PFSK-1 (cell line): ENCODE measurements at regions not wholly inside any gene's neighbourhood (a gene's known extent, or its start where the extent isn't known, plus 50 kb on each side); places are given as distances from the start of the nearest gene placed in this dataset.

ENCODE experiments used
- FOXP2 ChIP-seq: optimal IDR thresholded peaks from 2 replicates; pipeline ENCODE3; 2011; ENCODE audit warnings: borderline replicate concordance, control low read depth, inconsistent platforms; ENCODE audit not compliant: insufficient read depth; ENCODE audit errors: extremely low read length, extremely low read depth
- POLR2AphosphoS5 ChIP-seq: IDR thresholded peaks from 2 replicates; pipeline ENCODE4 v1.6.1; 2012; ENCODE audit warnings: low read depth, mild to moderate bottlenecking, control low read depth, low read length, moderate library complexity
- SIN3A ChIP-seq: IDR thresholded peaks from 2 replicates; pipeline ENCODE4 v1.6.1; 2012; ENCODE audit warnings: mild to moderate bottlenecking, low read length, moderate library complexity, borderline replicate concordance; ENCODE audit not compliant: insufficient read depth
- TAF1 ChIP-seq: IDR thresholded peaks from 2 replicates; pipeline ENCODE4 v1.6.1; 2012; ENCODE audit warnings: low read length, control low read depth, borderline replicate concordance; ENCODE audit not compliant: insufficient read depth
- TF ChIP-seq, protein P1 (sequence below), 2 experiments: IDR thresholded peaks; 2 replicates each; pipeline versions ENCODE4 v1.6.1 to v1.8.0; 2011 to 2012; ENCODE audit warnings: low read depth in 2 of 2, low read length in 2 of 2, control low read depth in 1 of 2, inconsistent platforms in 1 of 2, mild to moderate bottlenecking in 1 of 2, moderate library complexity in 1 of 2; ENCODE audit not compliant: insufficient read depth in 1 of 2

DNA sequence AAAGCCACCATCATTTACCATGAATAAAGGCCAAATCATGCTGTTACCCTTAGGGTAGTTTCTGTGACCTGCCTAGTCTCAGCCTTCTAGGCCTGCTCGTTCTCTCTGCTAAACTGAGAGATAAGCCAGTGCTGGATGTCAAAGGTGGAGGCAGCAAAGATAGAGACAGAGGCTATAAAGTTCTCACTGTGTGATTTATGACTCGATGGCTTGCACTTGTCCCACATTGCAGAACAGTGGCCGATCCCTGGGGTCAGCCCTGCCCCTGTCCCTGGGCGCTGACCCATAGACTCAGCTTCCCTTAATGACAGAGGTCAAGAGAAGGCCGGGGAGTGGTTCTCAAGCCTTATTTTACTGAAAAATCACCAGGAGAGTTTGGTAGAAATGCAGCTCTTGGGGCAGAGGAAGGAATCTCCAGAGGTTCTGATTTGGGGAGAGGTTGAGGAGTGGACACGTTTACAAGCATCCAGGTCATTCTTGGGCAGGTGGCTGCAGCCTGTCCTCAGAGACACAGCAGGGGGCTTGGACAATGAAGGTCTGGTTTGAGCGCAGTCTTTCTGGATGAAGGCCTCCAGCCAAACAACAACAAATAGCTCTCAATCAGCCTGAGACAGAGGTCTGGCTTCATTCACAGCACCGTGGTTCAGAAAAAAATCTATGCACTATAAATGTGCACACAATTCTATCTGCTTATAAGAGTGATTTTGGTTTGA lies 143.5 kb downstream of the ACKR3 start:
- TF ChIP-seq POLR2AphosphoS5 (no peak), SIN3A (no peak), TAF1 (no peak), FOXP2 (no peak)
- TF ChIP-seq, protein P1, sequence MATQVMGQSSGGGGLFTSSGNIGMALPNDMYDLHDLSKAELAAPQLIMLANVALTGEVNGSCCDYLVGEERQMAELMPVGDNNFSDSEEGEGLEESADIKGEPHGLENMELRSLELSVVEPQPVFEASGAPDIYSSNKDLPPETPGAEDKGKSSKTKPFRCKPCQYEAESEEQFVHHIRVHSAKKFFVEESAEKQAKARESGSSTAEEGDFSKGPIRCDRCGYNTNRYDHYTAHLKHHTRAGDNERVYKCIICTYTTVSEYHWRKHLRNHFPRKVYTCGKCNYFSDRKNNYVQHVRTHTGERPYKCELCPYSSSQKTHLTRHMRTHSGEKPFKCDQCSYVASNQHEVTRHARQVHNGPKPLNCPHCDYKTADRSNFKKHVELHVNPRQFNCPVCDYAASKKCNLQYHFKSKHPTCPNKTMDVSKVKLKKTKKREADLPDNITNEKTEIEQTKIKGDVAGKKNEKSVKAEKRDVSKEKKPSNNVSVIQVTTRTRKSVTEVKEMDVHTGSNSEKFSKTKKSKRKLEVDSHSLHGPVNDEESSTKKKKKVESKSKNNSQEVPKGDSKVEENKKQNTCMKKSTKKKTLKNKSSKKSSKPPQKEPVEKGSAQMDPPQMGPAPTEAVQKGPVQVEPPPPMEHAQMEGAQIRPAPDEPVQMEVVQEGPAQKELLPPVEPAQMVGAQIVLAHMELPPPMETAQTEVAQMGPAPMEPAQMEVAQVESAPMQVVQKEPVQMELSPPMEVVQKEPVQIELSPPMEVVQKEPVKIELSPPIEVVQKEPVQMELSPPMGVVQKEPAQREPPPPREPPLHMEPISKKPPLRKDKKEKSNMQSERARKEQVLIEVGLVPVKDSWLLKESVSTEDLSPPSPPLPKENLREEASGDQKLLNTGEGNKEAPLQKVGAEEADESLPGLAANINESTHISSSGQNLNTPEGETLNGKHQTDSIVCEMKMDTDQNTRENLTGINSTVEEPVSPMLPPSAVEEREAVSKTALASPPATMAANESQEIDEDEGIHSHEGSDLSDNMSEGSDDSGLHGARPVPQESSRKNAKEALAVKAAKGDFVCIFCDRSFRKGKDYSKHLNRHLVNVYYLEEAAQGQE (IDR thresholded peaks at IDR 0.05; ENCODE audit: insufficient read depth in 1 of 2, low read depth in 2 of 2, low read length in 2 of 2), result no peak

DNA sequence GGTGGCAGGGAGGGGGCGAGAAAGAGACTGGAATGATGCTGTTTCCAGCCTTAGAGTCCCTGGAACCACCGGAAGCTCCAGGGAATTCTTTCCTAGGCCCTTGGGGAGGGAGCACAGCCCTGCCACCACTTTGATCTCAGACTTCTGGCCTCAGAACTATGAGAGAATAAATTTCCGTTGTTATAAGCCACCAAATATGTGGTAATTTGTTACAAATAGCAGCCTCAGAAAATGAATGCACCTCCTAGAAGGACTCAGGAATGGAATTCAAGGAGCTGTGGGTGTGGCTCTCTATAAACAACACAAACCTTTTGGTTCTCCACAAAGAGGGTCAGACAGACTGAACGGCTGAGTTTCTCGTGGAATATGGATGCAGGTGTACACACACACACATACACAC lies 144.5 kb downstream of the ACKR3 start:
- TF ChIP-seq POLR2AphosphoS5, result no peak
- TF ChIP-seq, protein P1 (IDR thresholded peaks at IDR 0.05; ENCODE audit: insufficient read depth in 1 of 2, low read depth in 2 of 2, low read length in 2 of 2), result no peak

GRCh38 chr2:236715077-236715476 lies 145.5 kb downstream of the ACKR3 start:
- TF ChIP-seq SIN3A, result no peak
- no peak for TF ChIP-seq TAF1
- TF ChIP-seq, protein P1 (IDR thresholded peaks at IDR 0.05; ENCODE audit: insufficient read depth in 1 of 2, low read depth in 2 of 2, low read length in 2 of 2), result no peak
- no peak for TF ChIP-seq FOXP2
- no peak for TF ChIP-seq POLR2AphosphoS5

- TF ChIP-seq TAF1, result no peak
- no peak for TF ChIP-seq FOXP2
- no peak for TF ChIP-seq SIN3A
- no peak for TF ChIP-seq POLR2AphosphoS5
- TF ChIP-seq, protein P1 (IDR thresholded peaks at IDR 0.05; ENCODE audit: insufficient read depth in 1 of 2, low read depth in 2 of 2, low read length in 2 of 2), result no peak
Measured at GRCh38 chr2:236715491-236715961, 145.9 kb downstream of the ACKR3 start.

GRCh38 chr2:236717120-236717519 lies 147.5 kb downstream of the ACKR3 start:
- TF ChIP-seq POLR2AphosphoS5, result no peak
- no peak for TF ChIP-seq FOXP2
- TF ChIP-seq, protein P1 (IDR thresholded peaks at IDR 0.05; ENCODE audit: insufficient read depth in 1 of 2, low read depth in 2 of 2, low read length in 2 of 2), result no peak
- TF ChIP-seq TAF1, result no peak
- no peak for TF ChIP-seq SIN3A
